NT2/D1 (cell line): ENCODE measurements at regions not wholly inside any gene's neighbourhood (a gene's known extent, or its start where the extent isn't known, plus 50 kb on each side); places are given as distances from the start of the nearest gene placed in this dataset.

Experiments
- SUZ12 ChIP-seq: IDR thresholded peaks from 2 replicates; pipeline ENCODE4 v1.6.1; 2011; ENCODE audit not compliant: insufficient read length, insufficient read depth; ENCODE audit errors: extremely low read depth
- YY1 ChIP-seq: IDR thresholded peaks from 2 replicates; pipeline ENCODE4 v1.6.1; 2011; ENCODE audit not compliant: insufficient read length, insufficient read depth
- ZNF274 ChIP-seq: IDR thresholded peaks from 2 replicates; pipeline ENCODE4 v1.6.1; 2011; ENCODE audit warnings: mild to moderate bottlenecking, low read depth, low read length

GRCh38 chr13:24074678-24075077, 85.8 kb upstream of the SPATA13 start:
- TF ChIP-seq YY1, result no peak
- no peak for TF ChIP-seq SUZ12
- TF ChIP-seq ZNF274, result no peak
